PC-3 (cell line): ENCODE measurements at regions not wholly inside any gene's neighbourhood (a gene's known extent, or its start where the extent isn't known, plus 50 kb on each side); places are given as distances from the start of the nearest gene placed in this dataset.

Experiments
- EZH2 ChIP-seq: fragments of 300-600 bp; sonication (generic); IDR thresholded peaks from one replicate; pipeline ENCODE4 v1.6.1; 2017; ENCODE audit warnings: antibody characterized with exemption, mild to moderate bottlenecking, low read length; ENCODE audit not compliant: unreplicated experiment
- EZH2phosphoT487 ChIP-seq: fragments of 300-600 bp; sonication (generic); IDR thresholded peaks from 2 replicates; pipeline ENCODE4 v1.6.1; 2018; ENCODE audit warnings: mild to moderate bottlenecking, antibody characterized with exemption, low read length, borderline replicate concordance
- TF ChIP-seq, protein P1 (sequence below): fragments of 300-600 bp; sonication (generic); conservative IDR thresholded peaks from 2 replicates; pipeline ENCODE4 v1.5.1; 2017; ENCODE audit warnings: antibody characterized with exemption, low read depth, mild to moderate bottlenecking, low read length

DNA sequence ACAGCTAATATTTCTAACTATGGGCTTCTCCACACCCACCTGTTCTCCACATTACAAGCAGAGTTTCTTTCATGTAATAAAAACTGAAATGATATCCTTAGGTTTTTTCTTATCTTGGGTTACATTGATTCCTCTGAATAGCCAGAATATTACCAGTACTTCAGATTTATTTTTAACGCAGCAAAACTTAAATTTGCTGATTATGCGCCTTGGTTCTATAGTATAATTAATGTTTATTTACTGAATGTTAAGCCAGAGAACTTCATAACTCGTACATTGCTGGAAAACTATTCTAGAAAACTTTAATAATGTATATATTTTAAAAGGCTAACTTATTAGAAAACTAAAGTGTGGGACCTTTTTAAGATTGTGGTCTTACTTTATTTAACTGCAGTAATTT lies 577.2 kb downstream of the PRKD1 start:
- TF ChIP-seq, protein P1, sequence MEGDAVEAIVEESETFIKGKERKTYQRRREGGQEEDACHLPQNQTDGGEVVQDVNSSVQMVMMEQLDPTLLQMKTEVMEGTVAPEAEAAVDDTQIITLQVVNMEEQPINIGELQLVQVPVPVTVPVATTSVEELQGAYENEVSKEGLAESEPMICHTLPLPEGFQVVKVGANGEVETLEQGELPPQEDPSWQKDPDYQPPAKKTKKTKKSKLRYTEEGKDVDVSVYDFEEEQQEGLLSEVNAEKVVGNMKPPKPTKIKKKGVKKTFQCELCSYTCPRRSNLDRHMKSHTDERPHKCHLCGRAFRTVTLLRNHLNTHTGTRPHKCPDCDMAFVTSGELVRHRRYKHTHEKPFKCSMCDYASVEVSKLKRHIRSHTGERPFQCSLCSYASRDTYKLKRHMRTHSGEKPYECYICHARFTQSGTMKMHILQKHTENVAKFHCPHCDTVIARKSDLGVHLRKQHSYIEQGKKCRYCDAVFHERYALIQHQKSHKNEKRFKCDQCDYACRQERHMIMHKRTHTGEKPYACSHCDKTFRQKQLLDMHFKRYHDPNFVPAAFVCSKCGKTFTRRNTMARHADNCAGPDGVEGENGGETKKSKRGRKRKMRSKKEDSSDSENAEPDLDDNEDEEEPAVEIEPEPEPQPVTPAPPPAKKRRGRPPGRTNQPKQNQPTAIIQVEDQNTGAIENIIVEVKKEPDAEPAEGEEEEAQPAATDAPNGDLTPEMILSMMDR = no peak
- TF ChIP-seq EZH2phosphoT487 = no peak
- TF ChIP-seq EZH2 = no peak
